WTC11 (cell line): ENCODE measurements at regions not wholly inside any gene's neighbourhood (a gene's known extent, or its start where the extent isn't known, plus 50 kb on each side); places are given as distances from the start of the nearest gene placed in this dataset.

Experiments
- CTCF ChIP-seq: fragments of 200-600 bp; IDR thresholded peaks from 2 replicates; pipeline ENCODE4 v1.8.0; 2022; ENCODE audit warnings: antibody characterized with exemption
- E2F4 ChIP-seq: sonication (generic); formaldehyde crosslinking; IDR thresholded peaks from 2 replicates; pipeline ENCODE4 v1.8.1; 2022; ENCODE audit warnings: low read depth, mild to moderate bottlenecking, moderate library complexity, missing genetic modification reagents, borderline replicate concordance
- MAX ChIP-seq: sonication (generic); formaldehyde crosslinking; IDR thresholded peaks from 2 replicates; pipeline ENCODE4 v1.8.0; 2022; ENCODE audit warnings: mild to moderate bottlenecking, missing genetic modification reagents

- TF ChIP-seq E2F4 (CRISPR knock-in tag) (no peak), CTCF (no peak), MAX (CRISPR knock-in tag) (no peak)
These were observed 298.8 kb upstream of the LYPLAL1 start for GRCh38 chr1:218874801-218875400.
